ENCODE measurements at regions not wholly inside any gene's neighbourhood (a gene's known extent, or its start where the extent isn't known, plus 50 kb on each side); places are given as distances from the start of the nearest gene placed in this dataset.

GRCh38 chr12:75951399-75952278 lies 79.9 kb downstream of the PHLDA1 start:
- H3K27me3 ChIP-seq (replicated peaks): no peaks in the 10 kb centered on the region
- H3K4me3 ChIP-seq (ENCODE audit: low read depth, low read length): no peak overlapping the region
- in situ Hi-C loops (cut with HindIII; ENCODE audit: low pct_ligation_motif_present, low sequenced_read_pairs): no loop called here
- no peaks in the 10 kb centered on the region for H3K36me3 ChIP-seq (replicated peaks)
- no peak for DNase-seq
- TF ChIP-seq, protein P1, sequence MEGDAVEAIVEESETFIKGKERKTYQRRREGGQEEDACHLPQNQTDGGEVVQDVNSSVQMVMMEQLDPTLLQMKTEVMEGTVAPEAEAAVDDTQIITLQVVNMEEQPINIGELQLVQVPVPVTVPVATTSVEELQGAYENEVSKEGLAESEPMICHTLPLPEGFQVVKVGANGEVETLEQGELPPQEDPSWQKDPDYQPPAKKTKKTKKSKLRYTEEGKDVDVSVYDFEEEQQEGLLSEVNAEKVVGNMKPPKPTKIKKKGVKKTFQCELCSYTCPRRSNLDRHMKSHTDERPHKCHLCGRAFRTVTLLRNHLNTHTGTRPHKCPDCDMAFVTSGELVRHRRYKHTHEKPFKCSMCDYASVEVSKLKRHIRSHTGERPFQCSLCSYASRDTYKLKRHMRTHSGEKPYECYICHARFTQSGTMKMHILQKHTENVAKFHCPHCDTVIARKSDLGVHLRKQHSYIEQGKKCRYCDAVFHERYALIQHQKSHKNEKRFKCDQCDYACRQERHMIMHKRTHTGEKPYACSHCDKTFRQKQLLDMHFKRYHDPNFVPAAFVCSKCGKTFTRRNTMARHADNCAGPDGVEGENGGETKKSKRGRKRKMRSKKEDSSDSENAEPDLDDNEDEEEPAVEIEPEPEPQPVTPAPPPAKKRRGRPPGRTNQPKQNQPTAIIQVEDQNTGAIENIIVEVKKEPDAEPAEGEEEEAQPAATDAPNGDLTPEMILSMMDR (IDR thresholded peaks at IDR 0.05; ENCODE audit: low read depth, low read length, missing control alignments): no peak
- peak overlapping the region; percentile 100 for H3K27ac ChIP-seq

DNA sequence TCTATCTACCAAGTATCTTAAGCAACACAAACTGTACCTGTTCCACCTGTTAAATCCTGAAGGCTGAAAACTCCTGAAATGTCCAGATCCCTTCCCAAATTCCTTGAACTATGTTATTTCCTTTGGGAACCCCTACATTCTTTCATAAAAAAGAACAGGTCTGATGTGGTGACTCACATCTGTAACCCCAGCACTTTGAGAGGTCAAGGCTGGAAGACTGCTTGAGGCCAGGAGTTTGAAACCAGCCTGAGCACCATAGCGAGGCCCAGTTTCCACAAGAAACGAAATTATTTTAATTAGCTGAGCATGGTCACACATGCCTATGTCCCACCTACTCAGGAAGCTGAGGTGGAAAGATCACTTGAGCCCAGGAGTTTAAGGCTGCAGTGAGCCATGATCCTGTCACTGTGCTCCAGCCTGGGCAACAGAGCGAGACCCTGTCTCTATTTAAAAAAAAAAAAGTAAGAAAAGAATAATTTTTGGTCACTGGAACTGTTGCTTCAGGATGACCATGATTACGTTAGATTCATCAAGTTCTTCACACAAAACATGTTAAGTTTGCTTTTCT lies 84.3 kb downstream of the PHLDA1 start:
- in situ Hi-C loops (cut with HindIII; ENCODE audit: low pct_ligation_motif_present, low sequenced_read_pairs): no loop called here
- Histone ChIP-seq H3K4me3 (ENCODE audit: low read depth, low read length) (no peak overlapping the region), H3K27ac (no peak overlapping the region), H3K27me3 (replicated peaks) (no peaks in the 10 kb centered on the region), H3K36me3 (replicated peaks) (no peaks in the 10 kb centered on the region)
- DNase-seq: no peak
- TF ChIP-seq, protein P1 (IDR thresholded peaks at IDR 0.05; ENCODE audit: low read depth, low read length, missing control alignments): no peak

GRCh38 chr12:75945581-75945980 lies 86.0 kb downstream of the PHLDA1 start:
- peak overlapping the region; percentile 90 for H3K27ac ChIP-seq
- no peak overlapping the region for H3K4me3 ChIP-seq (ENCODE audit: low read depth, low read length)
- TF ChIP-seq, protein P1 (IDR thresholded peaks at IDR 0.05; ENCODE audit: low read depth, low read length, missing control alignments): no peak
- in situ Hi-C loops (cut with HindIII; ENCODE audit: low pct_ligation_motif_present, low sequenced_read_pairs): no loop called here
- H3K27me3 ChIP-seq (replicated peaks): no peaks in the 10 kb centered on the region
- peak; percentile 31 for DNase-seq
- H3K36me3 ChIP-seq (replicated peaks): no peaks in the 10 kb centered on the region

DNA sequence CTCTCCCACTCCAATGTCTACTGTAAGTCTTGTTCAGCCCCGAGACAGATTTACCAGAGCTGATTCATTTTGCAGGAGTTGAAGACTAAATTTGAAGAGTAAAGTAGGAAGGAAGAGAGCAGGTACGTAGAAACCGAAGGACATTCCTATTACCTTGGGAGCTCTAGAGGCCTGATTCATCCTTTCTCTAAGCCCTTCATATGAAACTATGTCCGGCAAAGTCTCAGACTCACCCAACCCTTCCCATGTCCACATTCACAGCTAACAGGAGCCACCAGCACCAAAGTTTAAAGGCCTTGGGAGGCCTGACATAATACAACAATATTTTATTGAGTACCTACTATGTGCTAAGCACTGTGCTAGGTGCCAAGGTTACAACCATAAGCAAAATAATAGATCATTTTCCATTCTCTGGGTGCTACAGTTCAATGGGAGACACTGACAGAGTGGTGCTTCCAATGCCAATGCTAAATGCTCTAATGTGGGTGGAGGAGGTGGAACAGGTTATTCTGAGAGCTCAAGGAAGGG lies 86.6 kb downstream of the PHLDA1 start:
- TF ChIP-seq, protein P1 (IDR thresholded peaks at IDR 0.05; ENCODE audit: low read depth, low read length, missing control alignments): no peak
- no peaks in the 10 kb centered on the region for H3K27me3 ChIP-seq (replicated peaks)
- in situ Hi-C loops (cut with HindIII; ENCODE audit: low pct_ligation_motif_present, low sequenced_read_pairs): no loop called here
- H3K36me3 ChIP-seq (replicated peaks): no peaks in the 10 kb centered on the region
- no peak for DNase-seq
- no peak overlapping the region for H3K4me3 ChIP-seq (ENCODE audit: low read depth, low read length)
- H3K27ac ChIP-seq: peak overlapping the region; percentile 90

DNA sequence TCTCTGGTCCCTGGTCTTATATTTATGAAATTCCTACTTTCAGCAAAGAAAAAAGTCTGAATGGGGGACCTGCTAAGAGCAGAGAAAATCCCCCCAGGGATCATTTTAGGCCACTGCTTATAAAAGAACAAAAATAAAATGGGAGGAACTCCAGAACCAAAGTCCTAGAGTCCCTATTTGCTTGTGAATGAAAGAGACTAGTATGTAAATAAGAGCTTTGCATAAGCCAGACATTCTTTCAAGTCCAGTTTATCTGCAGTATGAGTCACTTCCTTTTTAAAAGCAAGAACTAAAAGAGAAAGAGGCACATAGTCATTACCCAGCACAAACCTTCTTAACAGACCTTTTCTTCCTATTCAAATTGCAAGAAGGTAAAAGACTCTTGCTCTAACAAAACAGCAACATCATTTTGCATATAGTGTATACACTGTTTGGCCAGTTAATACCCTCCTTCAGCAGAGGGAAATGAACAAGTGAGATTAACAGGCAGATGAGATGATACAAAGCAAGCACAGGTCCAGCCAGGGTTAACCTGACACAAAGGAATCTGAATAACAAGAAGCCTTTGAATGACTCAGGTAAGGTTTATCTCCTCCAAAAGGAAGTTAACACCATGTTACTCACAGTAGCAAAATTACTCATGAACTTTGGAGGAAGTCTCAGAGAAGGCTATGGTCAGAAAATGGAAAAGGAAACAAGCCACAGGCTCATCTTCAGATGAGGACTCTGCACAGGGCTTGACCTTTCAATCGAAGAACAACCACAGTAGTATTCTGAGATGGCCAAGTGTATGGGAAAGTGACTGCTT lies 87.3 kb downstream of the PHLDA1 start:
- Histone ChIP-seq H3K4me3 (ENCODE audit: low read depth, low read length) (no peak overlapping the region), H3K27me3 (replicated peaks) (no peaks in the 10 kb centered on the region), H3K27ac (peak overlapping the region; percentile 90), H3K36me3 (replicated peaks) (no peaks in the 10 kb centered on the region)
- in situ Hi-C loops (cut with HindIII; ENCODE audit: low pct_ligation_motif_present, low sequenced_read_pairs): no loop called here
- TF ChIP-seq, protein P1 (IDR thresholded peaks at IDR 0.05; ENCODE audit: low read depth, low read length, missing control alignments): no peak
- peak; percentile 73 for DNase-seq
